Spleen (tissue), 7 donors: ENCODE measurements at regions not wholly inside any gene's neighbourhood (a gene's known extent, or its start where the extent isn't known, plus 50 kb on each side); places are given as distances from the start of the nearest gene placed in this dataset.

ENCODE experiments used
- POLR2AphosphoS5 ChIP-seq, 3 donors: sonication (generic); formaldehyde crosslinking; IDR thresholded peaks; one replicate each; pipeline ENCODE4 v1.5.1; 2017; ENCODE audit warnings: antibody characterized with exemption in 3 of 3
- TF ChIP-seq, protein P1 (sequence below), 11 experiments: fragments of 200-600 bp in 7 of 11; fragments of 450-650 bp in 4 of 11; sonication (generic) in 4 of 11; IDR thresholded peaks in 8 of 11; conservative IDR thresholded peaks in 3 of 11; 1 replicate in 7 of 11; 2 replicates in 4 of 11; pipeline versions ENCODE4 v1.4.0 to v1.8.0; 2016 to 2021; ENCODE audit warnings: antibody characterized with exemption in 11 of 11, inconsistent platforms in 4 of 11, mild to moderate bottlenecking in 1 of 11
- donor health status: DM: no; HTN: no; CAD: no; lungs with moderate emphysema.
- donor health status: DM: no; HTN: no; CAD: no.
- donor health status: DM: no; HTN: no; CAD: no.

- TF ChIP-seq, protein P1, sequence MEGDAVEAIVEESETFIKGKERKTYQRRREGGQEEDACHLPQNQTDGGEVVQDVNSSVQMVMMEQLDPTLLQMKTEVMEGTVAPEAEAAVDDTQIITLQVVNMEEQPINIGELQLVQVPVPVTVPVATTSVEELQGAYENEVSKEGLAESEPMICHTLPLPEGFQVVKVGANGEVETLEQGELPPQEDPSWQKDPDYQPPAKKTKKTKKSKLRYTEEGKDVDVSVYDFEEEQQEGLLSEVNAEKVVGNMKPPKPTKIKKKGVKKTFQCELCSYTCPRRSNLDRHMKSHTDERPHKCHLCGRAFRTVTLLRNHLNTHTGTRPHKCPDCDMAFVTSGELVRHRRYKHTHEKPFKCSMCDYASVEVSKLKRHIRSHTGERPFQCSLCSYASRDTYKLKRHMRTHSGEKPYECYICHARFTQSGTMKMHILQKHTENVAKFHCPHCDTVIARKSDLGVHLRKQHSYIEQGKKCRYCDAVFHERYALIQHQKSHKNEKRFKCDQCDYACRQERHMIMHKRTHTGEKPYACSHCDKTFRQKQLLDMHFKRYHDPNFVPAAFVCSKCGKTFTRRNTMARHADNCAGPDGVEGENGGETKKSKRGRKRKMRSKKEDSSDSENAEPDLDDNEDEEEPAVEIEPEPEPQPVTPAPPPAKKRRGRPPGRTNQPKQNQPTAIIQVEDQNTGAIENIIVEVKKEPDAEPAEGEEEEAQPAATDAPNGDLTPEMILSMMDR (IDR thresholded peaks at IDR 0.05 in 8 of 11, conservative IDR thresholded peaks at IDR 0.05 in 3 of 11): no peak
- no peak for TF ChIP-seq POLR2AphosphoS5 (IDR thresholded peaks at IDR 0.05)
These were observed 60.3 kb downstream of the TET3 start for GRCh38 chr2:74044999-74045398.
